ENCODE measurements at regions not wholly inside any gene's neighbourhood (a gene's known extent, or its start where the extent isn't known, plus 50 kb on each side); places are given as distances from the start of the nearest gene placed in this dataset.

- H3K9me3 ChIP-seq (replicated peaks in 1 of 11), result peaks cover 0 to 11% (median 0%) of the 10 kb centered on the region in 11 experiments; a peak in 5 of 22 replicates
- H4K20me1 ChIP-seq, result no peaks in the 10 kb centered on the region
- no peaks in the 10 kb centered on the region for H3K36me3 ChIP-seq
- no peak overlapping the region for H3K4me3 ChIP-seq
- TF ChIP-seq Cebpa-rat (IDR thresholded peaks at IDR 0.05), result no peak
- no peak overlapping the region for H3K4me2 ChIP-seq
- H3K4me1 ChIP-seq, result peaks cover 0 to 16% (median 10%) of the 10 kb centered on the region in 10 experiments; a peak in 14 of 20 replicates
- H3K9ac ChIP-seq, result no peak overlapping the region
- no peak overlapping the region for H3K27ac ChIP-seq
- H3K27me3 ChIP-seq, result no peaks in the 10 kb centered on the region
Observed at GRCh38 chr10:8539056-8539455, 484.6 kb downstream of the GATA3 start.

GRCh38 chr10:8543361-8544056 lies 489.0 kb downstream of the GATA3 start:
- Histone ChIP-seq H4K20me1 (no peaks in the 10 kb centered on the region), H3K9me3 (replicated peaks in 1 of 11) (peaks cover 0 to 11% (median 0%) of the 10 kb centered on the region in 11 experiments; a peak in 5 of 22 replicates), H3K36me3 (no peaks in the 10 kb centered on the region), H3K4me2 (peak overlapping the region in 7 of 11 experiments; percentile 7 to 39 (median 20); a peak in 9 of 22 replicates), H3K4me1 (peaks cover 0 to 17% (median 11%) of the 10 kb centered on the region in 10 experiments; a peak in 14 of 20 replicates), H3K27me3 (no peaks in the 10 kb centered on the region), H3K9ac (no peak overlapping the region), H3K4me3 (no peak overlapping the region), H3K27ac (peak overlapping the region in 1 of 11 experiments; percentile 7; a peak in 1 of 22 replicates)
- TF ChIP-seq Cebpa-rat (IDR thresholded peaks at IDR 0.05), result no peak

GRCh38 chr10:8544057-8544380 lies 489.5 kb downstream of the GATA3 start:
- H3K4me2 ChIP-seq, result peak overlapping the region in 6 of 11 experiments; percentile 7 to 24 (median 19); a peak in 7 of 22 replicates
- TF ChIP-seq Cebpa-rat (IDR thresholded peaks at IDR 0.05), result no peak

GRCh38 chr10:8544500-8544899 lies 490.0 kb downstream of the GATA3 start:
- Histone ChIP-seq H3K9me3 (replicated peaks in 1 of 11) (peaks cover 0 to 16% (median 3%) of the 10 kb centered on the region in 11 experiments; a peak in 6 of 22 replicates), H3K4me1 (peaks cover 0 to 17% (median 11%) of the 10 kb centered on the region in 10 experiments; a peak in 14 of 20 replicates), H4K20me1 (no peaks in the 10 kb centered on the region), H3K4me2 (no peak overlapping the region; a peak in 1 of 22 replicates), H3K4me3 (no peak overlapping the region), H3K36me3 (no peaks in the 10 kb centered on the region), H3K27me3 (no peaks in the 10 kb centered on the region), H3K27ac (no peak overlapping the region), H3K9ac (no peak overlapping the region)
- TF ChIP-seq Cebpa-rat (IDR thresholded peaks at IDR 0.05), result no peak

More at GRCh38 chr10:8544057-8544380, 489.5 kb downstream of the GATA3 start:
- H3K36me3 ChIP-seq, result no peaks in the 10 kb centered on the region
- H3K4me1 ChIP-seq, result peaks cover 0 to 17% (median 11%) of the 10 kb centered on the region in 10 experiments; a peak in 14 of 20 replicates
- H3K27ac ChIP-seq, result no peak overlapping the region
- H4K20me1 ChIP-seq, result no peaks in the 10 kb centered on the region
- H3K27me3 ChIP-seq, result no peaks in the 10 kb centered on the region
- no peak overlapping the region for H3K9ac ChIP-seq
- H3K9me3 ChIP-seq (replicated peaks in 1 of 11), result peaks cover 0 to 12% (median 0%) of the 10 kb centered on the region in 11 experiments; a peak in 6 of 22 replicates
- no peak overlapping the region for H3K4me3 ChIP-seq

GRCh38 chr10:8554574-8554973 lies 500.1 kb downstream of the GATA3 start:
- no peaks in the 10 kb centered on the region for H4K20me1 ChIP-seq
- no peaks in the 10 kb centered on the region for H3K9me3 ChIP-seq (replicated peaks in 1 of 11)
- H3K27ac ChIP-seq, result no peak overlapping the region
- H3K4me1 ChIP-seq, result no peaks in the 10 kb centered on the region
- H3K4me2 ChIP-seq, result no peak overlapping the region
- no peak overlapping the region for H3K9ac ChIP-seq
- H3K4me3 ChIP-seq, result no peak overlapping the region
- H3K36me3 ChIP-seq, result no peaks in the 10 kb centered on the region
- no peaks in the 10 kb centered on the region for H3K27me3 ChIP-seq
- no peak for TF ChIP-seq Cebpa-rat (IDR thresholded peaks at IDR 0.05)

GRCh38 chr10:8556321-8556720 lies 501.8 kb downstream of the GATA3 start:
- Histone ChIP-seq H4K20me1 (no peaks in the 10 kb centered on the region), H3K4me3 (no peak overlapping the region), H3K9ac (no peak overlapping the region), H3K36me3 (no peaks in the 10 kb centered on the region), H3K27ac (no peak overlapping the region), H3K9me3 (replicated peaks in 1 of 11) (no peaks in the 10 kb centered on the region), H3K4me1 (no peaks in the 10 kb centered on the region), H3K27me3 (no peaks in the 10 kb centered on the region), H3K4me2 (peak overlapping the region in 1 of 11 experiments; percentile 16; a peak in 1 of 22 replicates)
- TF ChIP-seq Cebpa-rat (IDR thresholded peaks at IDR 0.05), result no peak

- Histone ChIP-seq H3K27me3 (no peaks in the 10 kb centered on the region), H3K9ac (no peak overlapping the region)
Observed at GRCh38 chr10:8563478-8563877, 509.0 kb downstream of the GATA3 start.

GRCh38 chr10:8566737-8567136 lies 512.2 kb downstream of the GATA3 start:
- H3K4me1 ChIP-seq, result no peaks in the 10 kb centered on the region
- no peak overlapping the region for H3K27ac ChIP-seq
- H3K27me3 ChIP-seq, result no peaks in the 10 kb centered on the region
- peaks cover 0 to 8% (median 0%) of the 10 kb centered on the region in 11 experiments; a peak in 1 of 22 replicates for H3K9me3 ChIP-seq (replicated peaks in 1 of 11)
- no peak overlapping the region for H3K4me3 ChIP-seq
- H3K9ac ChIP-seq, result no peak overlapping the region
- H4K20me1 ChIP-seq, result no peaks in the 10 kb centered on the region
- TF ChIP-seq Cebpa-rat (IDR thresholded peaks at IDR 0.05), result no peak
- H3K4me2 ChIP-seq, result no peak overlapping the region
- H3K36me3 ChIP-seq, result no peaks in the 10 kb centered on the region

More at GRCh38 chr10:8563478-8563877, 509.0 kb downstream of the GATA3 start:
- no peak overlapping the region for H3K4me3 ChIP-seq
- no peak overlapping the region for H3K4me2 ChIP-seq
- H3K27ac ChIP-seq, result no peak overlapping the region
- no peaks in the 10 kb centered on the region for H3K4me1 ChIP-seq
- no peaks in the 10 kb centered on the region for H3K36me3 ChIP-seq
- no peaks in the 10 kb centered on the region for H4K20me1 ChIP-seq
- TF ChIP-seq Cebpa-rat (IDR thresholded peaks at IDR 0.05), result no peak
- H3K9me3 ChIP-seq (replicated peaks in 1 of 11), result peaks cover 0 to 8% (median 0%) of the 10 kb centered on the region in 11 experiments; a peak in 1 of 22 replicates

GRCh38 chr10:8568401-8568800 lies 513.9 kb downstream of the GATA3 start:
- H3K27ac ChIP-seq, result no peak overlapping the region
- H3K9me3 ChIP-seq (replicated peaks in 1 of 11), result peaks cover 0 to 8% (median 0%) of the 10 kb centered on the region in 11 experiments; a peak in 1 of 22 replicates

GRCh38 chr10:8575620-8576019 lies 521.1 kb downstream of the GATA3 start:
- H3K9ac ChIP-seq, result no peak overlapping the region
- TF ChIP-seq Cebpa-rat (IDR thresholded peaks at IDR 0.05), result no peak

More at GRCh38 chr10:8568401-8568800, 513.9 kb downstream of the GATA3 start:
- no peak for TF ChIP-seq Cebpa-rat (IDR thresholded peaks at IDR 0.05)
- Histone ChIP-seq H3K4me2 (no peak overlapping the region), H3K27me3 (no peaks in the 10 kb centered on the region), H3K4me1 (no peaks in the 10 kb centered on the region), H4K20me1 (no peaks in the 10 kb centered on the region), H3K4me3 (no peak overlapping the region), H3K9ac (no peak overlapping the region), H3K36me3 (no peaks in the 10 kb centered on the region)

More at GRCh38 chr10:8575620-8576019, 521.1 kb downstream of the GATA3 start:
- Histone ChIP-seq H3K27ac (no peak overlapping the region), H3K4me3 (no peak overlapping the region), H3K27me3 (no peaks in the 10 kb centered on the region), H3K36me3 (no peaks in the 10 kb centered on the region), H3K9me3 (replicated peaks in 1 of 11) (no peaks in the 10 kb centered on the region), H4K20me1 (no peaks in the 10 kb centered on the region), H3K4me1 (no peaks in the 10 kb centered on the region), H3K4me2 (no peak overlapping the region)
